ENCODE measurements at regions not wholly inside any gene's neighbourhood (a gene's known extent, or its start where the extent isn't known, plus 50 kb on each side); places are given as distances from the start of the nearest gene placed in this dataset.

DNA sequence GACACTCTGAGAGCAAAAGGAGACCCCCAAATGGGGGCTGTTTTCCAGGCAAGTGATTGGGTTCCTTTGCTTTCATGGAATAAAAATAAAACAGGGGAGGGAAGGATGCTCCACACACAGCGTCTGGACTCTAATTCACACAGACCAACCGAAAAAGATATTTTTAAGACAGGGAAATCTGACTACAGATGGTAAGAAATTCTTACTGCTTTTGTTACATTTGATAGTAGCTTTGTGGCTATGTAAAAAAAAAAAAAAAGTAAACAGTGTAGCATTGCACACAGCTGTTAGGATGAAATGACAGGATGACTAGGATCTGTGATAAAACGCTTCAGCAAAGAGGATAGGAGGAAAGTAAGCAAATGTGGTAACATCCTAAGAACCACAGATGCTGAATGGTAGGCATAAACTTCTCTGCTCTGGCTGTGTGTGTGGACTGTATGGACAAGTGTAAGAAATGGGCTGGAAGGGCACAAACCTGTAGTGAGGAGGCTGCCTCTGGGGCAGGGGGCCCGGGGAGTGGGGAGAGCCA lies 207.6 kb downstream of the ANAPC1 start:
- no peak for DNase-seq

DNA sequence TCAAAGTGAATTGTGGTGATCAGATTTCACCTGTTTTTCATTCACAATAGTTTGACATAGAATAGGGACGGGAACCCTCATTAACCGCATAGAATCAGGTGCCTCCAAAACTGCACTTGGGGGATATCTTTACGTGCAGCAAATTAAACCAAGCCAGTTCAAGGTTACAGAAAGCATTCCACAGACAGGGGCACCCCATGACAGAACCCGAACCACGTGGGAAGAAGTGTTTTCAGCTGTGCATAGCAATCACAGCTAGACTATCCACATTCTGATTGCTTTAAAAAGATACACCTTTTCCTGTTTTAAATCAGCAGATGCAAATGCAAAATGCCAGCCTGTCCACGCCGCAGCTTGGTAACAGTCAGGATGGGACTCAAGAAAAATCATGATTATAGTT lies 205.8 kb downstream of the ANAPC1 start:
- DNase-seq: no peak

DNA sequence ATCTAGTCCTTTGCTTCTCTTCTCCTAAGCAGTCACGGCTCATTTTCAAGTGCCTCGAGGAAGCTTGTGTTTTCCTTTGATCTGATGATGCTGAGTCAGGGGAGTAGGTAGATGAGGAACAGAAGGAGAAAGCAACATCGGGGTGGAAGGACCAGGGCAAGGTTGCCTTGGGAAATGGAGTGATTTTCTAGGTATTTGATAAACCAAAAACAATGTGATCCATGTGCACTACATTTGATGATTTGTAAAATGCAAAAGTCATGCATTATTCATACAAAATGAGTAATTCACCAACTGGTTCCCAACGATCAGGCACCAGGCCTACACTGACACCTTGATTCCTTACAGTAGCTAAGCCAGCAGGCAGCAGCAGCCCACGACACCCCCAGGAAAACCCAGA lies 205.3 kb downstream of the ANAPC1 start:
- no peak for DNase-seq

DNA sequence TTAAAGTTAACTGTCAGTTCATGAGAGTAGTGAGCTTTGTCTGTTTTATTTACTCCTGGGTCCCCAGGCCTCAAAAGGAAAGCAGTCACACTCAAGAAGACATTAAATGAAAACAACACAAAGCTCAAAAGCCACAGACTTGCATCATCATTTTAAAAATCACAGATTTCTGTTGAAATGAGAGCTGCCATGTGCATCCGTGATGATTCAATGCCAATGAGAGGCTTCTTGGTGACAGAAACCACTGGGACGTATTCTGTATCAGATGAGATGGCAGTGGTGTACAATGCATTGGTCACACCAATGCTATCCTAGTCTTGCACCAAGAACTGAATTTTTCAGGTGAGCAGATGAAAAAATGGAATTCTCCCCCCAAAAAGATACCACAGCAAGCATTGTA lies 204.8 kb downstream of the ANAPC1 start:
- no peak for DNase-seq

DNA sequence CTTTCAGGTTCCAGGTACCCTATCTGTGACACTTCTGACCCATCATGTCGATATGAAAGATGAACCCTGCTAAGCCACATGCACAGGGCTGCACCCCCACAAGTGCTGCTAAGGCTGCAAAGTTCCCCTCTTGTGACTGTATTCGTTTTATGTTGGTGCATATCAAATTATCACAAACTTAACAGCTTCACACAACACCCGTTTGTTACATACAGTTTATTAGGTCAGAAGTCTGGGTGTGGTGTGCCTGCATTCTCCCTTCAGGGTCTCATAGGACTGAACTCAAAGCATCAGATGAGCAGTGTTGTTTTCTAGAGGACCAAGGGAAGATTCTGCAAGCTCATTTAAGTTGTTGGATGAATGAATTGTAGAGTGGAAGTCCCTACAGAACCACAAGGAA lies 199.4 kb downstream of the ANAPC1 start:
- no peak for DNase-seq

DNA sequence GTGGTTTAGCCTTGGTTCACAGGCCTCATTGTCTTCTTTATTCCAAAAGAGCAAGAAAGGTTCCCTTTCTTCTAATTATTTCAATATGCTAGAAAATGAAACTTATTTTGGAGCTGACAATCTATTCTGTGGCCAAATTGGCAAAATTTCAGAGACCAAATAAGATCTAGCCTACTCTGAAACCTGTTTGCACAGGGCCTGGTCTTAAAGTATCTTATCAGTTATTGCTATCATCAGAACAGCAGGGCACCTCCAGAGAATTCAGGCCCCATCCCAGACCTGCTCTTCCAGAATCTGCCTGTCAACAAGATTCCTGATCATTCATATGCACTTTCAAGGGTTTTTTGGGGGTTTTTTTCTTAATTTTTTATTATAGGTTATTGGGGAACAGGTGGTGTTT lies 198.7 kb downstream of the ANAPC1 start:
- DNase-seq: no peak

DNA sequence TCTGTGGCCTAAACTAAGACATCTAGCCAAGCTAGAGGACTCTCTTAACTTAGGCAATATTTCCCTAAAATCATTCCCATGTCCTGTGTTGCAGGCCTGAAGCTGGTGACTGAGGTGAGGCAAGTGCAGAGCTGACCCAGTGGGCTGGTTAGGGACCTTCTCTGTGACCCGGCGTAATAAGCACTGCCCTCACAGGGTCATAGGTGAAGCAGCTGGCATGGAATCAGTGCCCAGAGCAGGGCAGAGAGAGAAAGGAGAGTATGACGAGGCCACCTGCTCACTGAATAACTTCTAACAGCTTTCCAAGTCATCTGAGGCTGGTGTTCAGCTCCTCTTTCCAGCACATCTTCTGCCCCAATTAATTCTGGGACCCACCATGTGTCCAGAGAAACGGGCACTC lies 197.0 kb downstream of the ANAPC1 start:
- no peak for DNase-seq

DNA sequence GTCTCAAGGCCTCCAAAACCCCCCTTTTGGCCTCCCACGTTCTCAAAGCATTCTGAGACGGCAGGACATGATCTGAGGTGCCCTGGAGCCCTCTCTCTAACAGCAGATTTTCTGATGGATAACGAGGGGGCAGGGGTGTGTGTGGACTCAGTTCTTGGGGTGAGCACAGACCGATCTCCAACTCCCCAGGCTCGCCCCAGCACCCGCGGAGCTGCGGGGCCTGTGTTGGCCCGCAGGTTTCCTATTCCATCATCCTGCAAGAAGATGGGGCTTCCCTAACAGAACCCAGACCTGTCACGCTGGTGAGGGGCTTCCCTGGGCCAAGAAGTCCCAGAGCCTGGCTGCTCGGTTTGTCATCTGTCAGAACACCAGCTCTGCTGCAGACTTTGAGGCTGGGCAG lies 196.1 kb downstream of the ANAPC1 start:
- DNase-seq: no peak

DNA sequence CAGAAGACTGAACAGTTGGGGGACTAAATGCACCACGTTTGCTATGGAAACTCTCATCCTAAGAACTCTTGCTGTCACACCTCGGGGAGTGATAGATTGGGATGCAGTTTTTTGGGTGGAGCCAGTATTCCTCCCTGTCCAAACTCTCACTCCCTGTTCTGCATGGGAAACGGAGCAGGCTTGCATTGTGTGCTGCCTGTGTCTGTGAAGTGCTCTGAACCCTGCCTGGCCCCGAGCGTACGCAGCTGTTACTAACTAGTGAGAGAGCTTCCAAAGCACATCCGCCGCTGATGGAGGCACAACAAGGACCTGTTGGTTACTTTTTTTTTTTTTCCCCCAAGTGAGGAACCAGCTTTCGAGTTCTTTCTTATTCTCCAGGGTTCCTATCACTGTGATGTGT lies 195.5 kb downstream of the ANAPC1 start:
- no peak for DNase-seq

DNA sequence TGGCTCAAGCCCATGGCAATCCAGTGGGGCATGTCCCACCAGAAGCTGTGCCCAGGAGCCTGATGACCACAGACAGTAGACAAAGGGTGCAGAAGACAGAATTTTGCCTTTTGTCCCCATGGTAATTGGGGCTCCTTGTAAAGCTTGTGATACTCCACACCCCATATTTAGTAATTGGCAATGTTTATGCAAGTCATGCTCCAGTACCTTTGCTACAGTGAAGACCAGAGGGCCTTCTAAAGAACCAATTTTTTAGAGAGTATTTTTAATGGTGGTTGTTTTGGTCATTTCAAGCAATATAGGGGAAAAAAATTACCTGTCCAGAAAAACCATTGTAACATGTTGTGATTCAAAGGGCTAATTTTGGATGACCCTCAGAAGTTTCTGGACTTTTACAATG lies 194.8 kb downstream of the ANAPC1 start:
- DNase-seq: no peak

DNA sequence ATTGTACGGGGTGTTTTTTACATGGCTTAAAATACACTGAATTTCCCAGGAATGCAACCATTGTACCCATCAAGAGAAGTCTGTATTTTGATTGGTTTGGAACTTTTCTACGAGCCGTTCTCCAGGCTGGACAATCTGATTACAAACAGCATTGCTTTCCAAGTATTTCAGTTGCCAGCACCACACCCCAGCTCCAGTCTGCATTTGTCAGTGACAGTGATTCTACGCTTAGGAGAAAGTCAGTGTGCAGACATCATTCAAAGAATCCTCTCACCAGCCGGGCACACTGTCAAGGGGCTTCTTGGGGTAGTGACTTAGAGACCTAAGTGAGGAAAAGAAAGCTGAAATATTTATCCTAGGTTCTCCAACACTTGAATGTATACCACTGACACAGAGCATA lies 194.1 kb downstream of the ANAPC1 start:
- no peak for DNase-seq

DNA sequence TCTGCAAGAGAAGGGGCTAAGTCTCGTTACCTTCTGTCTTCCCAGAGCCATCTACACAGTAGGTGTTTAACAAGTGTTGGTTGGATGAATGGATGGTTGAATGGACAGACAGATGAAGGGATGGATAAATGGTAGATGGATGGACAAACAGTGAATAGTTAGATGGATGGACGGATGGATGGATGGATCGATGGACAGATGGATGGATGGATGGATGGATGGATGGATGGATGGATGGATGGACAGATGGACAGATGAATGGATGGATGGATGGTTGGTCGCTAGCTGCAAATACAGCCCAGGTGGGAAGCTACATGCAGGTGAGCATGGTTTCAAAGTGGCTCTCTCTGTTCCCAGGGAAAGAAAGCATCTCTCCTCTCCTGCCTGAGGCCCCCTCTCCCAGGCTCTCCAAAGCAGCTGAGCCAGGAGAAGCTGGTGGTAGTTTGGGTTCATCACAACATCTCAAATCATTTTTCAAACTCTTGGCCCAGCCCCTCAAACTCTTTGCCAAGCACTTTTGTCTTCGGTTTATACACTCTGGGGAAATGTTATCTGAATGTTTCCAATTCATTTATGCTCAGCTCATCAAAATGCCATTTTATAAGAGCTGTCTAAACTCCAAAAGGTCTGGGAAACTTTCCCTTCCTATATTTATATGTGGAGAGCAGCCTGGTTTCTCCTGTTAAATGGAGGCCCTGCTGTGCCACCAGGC lies 192.7 kb downstream of the ANAPC1 start:
- DNase-seq: no peak

DNA sequence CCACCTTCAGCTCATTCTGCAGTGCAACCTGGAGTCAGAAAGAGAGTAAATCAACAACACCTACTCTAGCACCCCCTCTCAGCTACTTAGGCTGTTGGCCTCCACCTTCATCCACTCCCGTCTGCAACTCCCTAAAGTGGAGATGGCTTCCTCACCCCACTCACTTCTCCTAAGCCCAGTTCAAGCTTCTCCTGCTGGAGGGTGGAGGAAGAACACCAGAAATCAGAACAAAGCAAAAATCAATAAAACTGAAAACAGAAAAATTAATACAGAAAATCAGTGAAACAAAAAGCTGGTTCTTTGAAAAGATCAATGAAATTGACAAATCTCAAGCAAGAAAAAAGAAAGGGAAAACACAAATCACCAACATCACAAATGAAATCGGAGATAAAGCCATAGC lies 191.7 kb downstream of the ANAPC1 start:
- DNase-seq: no peak

DNA sequence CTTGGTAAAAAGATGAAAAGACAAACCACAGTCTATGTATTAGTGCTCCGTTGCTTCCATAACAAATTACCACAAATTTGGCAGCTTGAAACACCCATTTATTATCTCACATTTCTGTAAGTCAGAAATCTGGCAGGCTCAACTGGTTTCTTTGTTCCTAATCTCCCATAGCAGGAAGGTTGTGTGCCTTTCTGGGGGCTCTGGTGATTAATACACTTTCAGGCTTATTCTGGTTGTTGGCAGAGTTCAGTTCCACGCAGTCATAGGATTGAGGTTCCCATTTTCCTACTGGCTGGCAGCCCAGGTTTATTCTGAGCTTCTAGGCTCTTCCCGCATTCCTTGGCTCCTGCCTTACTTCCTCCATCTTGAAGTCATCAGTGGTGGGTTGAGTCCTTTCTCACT lies 189.3 kb downstream of the ANAPC1 start:
- DNase-seq: no peak

DNA sequence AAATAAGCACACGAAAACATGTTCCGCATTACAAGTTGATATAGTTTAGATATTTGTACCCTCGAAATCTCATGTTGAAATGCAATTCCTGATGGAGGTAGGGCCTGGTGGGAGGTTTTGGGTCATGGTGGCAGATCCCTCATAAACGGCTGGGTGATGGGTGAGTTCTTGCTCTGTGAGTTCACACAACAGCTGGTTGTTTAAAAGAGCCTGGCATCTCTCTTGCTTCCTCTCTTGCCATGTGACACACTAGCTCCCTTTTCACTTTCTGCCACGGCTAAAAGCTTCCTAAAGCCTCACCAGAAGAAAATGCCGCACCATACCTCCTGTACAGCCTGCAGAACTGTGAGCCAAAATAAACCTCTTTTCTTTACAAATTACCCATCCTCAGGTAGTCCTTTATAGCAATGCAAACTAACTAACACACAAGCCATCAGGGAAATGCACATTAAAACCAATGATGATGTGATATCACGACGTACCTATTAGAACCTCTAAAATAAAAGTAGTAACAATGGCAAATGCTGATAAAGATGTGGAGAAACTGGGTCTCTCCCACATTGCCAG lies 188.5 kb downstream of the ANAPC1 start:
- DNase-seq: no peak

DNA sequence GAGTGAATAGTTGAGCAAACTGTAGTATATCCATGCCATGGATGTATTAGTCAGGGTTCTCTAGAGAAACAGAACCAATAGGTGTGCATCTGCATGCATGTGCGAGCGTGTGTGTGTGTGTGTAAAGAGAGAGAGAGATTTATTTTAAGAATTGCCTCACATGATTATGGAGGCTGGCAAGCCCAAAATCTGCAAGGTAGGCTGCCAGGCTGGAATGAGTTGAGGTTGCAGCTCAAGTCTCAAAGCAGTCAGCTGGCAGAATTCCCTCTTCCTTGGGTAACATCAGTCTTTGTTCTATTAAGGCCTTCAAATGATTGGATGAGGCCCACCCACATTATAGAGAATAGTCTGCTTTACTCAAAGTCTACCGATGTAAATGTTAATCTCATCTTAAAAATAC lies 187.8 kb downstream of the ANAPC1 start:
- DNase-seq: no peak

DNA sequence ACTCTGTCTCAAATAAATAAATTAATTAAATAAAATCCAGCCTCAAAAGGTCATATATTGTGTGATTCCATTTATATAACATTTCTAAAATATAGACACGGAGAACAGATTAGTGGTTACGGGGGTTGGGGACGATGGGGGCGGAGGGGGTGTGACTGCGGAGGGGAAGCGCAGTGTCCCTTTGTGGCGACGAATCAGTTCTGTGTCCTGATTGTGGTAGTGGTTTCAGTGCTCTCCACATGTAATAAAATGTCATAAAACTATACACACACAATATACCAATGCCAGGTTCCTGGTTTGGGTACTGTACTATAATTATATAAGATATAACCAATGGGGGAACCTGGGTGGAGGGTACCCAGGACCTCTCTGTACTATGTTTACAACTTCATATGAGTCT lies 186.4 kb downstream of the ANAPC1 start:
- DNase-seq: no peak

DNA sequence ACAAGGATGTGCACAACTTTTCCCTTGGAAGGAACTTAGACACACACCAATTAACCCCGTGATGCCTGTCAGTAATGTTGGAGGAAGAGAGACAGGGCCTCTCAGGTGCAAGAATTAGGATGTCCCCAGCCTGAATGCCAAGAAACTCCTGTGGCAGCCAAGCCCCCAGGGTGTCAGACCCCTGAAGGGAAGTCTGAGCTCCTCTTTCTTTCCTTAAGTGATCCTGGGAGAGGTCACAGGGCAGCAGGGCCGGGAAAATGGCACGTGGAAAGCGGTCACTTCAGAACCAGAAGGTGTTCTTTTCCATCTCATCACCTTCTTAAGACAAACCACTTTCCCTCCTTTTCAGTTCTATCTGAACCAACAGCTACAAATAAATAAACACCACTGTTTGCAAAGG lies 185.9 kb downstream of the ANAPC1 start:
- DNase-seq: no peak

DNA sequence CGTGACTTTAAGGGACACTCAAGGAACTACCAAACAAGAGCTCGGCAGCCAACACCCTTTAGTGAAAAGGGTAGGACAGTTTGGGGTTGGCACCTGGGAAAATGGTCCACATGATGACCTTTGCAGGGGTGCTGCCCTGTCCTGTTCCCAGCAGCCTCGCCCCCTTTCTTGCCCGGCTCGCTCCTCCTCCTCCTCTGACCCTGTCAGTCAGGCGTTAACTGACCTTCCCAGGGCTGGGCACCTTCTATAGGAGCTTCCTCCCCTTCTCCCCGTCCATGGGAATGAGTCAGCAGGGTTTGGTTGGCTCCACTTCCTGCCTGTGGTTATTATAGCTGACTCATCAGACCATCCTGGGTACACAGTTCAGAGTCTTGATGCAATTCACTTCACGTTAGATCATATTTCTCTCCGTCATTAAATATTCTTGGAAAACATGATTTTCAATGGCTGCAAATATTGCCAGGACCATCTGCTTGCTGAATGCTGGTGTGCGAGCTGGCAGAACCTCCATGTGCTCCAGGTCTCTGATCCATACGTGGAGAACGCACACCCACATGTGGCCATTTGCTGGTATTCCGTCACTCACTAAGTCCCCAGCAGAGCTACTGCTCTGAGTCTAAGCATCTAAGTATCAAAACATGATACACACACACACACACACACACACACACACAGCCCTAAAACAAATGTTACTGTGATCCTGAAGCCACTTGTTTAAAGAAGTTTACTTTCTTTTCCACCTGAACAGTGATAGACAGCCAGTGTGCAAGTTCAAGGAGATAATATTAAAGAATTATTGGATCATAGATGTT lies 185.0 kb downstream of the ANAPC1 start:
- peak; percentile 32 for DNase-seq

DNA sequence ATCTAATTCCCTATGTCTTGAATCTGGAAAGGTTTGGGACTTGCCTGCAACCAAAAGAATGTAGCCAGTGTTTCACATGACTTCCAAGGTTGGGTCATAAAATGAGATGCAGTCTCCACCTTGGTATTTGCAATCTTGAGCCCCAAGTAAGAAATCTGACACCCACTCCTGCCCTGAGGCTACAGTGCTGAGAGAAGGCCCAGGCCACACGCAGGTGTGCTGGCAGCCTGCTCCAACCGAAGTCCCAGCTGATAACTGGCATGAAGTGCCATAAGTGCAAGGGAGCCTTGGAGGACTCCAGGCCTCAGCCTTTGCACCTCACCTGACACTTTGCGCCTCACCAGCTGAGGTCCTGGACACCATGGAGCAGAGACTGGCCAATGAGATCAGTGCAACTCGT lies 182.7 kb downstream of the ANAPC1 start:
- no peak for DNase-seq

DNA sequence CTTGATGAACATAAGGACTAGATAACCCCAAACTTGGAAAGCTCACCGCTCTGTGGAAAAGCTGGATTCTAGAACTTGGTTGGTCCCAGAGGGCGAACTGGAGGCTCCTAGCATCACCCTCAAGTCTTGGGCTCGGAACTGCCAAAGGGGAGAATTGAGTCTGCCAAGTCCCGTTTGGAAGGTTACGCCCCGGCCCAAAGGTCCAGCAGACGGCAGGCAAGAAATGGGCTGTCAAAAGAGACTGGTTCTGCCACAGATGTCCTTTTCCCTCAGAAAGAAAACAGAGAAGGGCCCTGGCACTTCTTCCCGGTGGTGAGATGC lies 182.2 kb downstream of the ANAPC1 start:
- DNase-seq: no peak

DNA sequence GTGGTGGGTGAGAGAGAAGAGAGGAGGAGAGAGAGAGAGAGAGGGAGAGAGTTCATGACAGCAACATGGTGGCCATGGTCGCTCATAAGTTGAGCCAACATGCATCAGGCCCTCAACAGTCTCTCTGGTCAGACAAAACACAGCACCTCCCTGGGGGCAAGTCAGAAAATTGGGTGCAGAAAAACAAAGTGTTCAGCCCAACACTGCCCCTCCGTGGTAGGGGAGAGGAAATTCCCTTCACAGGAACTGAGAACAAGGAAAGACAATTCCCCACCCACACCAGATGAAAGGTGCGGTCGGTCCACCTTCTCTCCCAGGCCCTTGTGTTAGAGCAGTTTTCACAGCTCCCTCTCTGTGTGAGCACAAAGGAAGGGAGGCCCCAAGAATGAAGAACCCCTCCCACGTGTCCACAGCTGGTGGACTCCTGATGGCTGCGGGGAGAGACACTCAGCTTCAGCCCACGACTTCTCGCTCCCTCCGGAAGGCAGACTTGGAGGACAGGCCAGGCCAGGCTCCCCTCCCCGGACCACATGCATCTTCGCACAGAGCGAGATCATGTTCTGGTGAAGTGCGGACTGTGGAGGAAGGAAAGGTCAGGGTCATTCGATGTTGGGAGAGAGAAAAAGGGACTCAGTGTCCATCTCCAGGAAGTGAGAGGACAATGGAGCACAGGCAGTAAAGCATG lies 181.7 kb downstream of the ANAPC1 start:
- DNase-seq: peak; percentile 45

DNA sequence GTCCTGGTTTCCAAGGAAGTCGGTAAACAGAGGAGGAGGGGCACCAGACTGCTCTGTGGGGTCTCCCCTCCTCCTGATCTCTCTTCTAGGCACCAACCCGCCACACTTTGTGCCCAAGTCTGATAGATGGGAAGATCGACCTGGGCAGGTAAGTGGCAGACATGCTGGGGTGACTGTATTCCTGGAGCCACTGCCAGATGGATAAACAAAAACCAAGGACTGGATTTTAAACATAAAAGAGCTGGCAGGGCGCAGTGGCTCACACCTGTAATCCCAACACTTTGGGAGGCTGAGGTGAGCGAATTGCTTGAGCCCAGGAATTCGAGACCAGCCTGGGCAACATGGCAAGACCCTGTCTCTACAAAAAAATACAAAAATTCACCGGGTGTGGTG lies 181.2 kb downstream of the ANAPC1 start:
- DNase-seq: no peak

DNA sequence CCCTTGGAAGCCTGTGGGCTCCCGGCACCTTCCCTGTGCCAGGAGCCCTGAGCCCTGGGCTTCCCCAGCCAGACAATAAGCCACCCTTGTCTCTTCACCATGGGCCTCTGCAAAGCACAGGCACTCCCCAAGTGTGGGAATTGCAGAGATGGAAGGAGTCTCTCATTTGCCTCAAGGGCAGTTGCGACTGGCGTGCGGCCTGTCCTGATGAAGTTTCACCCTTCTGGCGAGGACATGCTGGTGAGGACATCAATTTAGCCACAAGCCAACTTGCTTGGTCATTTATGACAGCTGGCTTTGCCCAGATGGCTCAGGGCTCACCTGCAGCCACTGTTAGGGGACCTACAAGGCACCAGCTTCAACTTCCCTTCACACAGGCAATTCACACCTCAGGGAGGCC lies 180.2 kb downstream of the ANAPC1 start:
- DNase-seq: no peak

Measured in activated naive CD4-positive, alpha-beta T cell treated with anti-CD3 and anti-CD28 coated beads, Interleukin-2, amount 50 U/mL, for 16 hours (primary cell).